ENCODE measurements at regions not wholly inside any gene's neighbourhood (a gene's known extent, or its start where the extent isn't known, plus 50 kb on each side); places are given as distances from the start of the nearest gene placed in this dataset.

DNA sequence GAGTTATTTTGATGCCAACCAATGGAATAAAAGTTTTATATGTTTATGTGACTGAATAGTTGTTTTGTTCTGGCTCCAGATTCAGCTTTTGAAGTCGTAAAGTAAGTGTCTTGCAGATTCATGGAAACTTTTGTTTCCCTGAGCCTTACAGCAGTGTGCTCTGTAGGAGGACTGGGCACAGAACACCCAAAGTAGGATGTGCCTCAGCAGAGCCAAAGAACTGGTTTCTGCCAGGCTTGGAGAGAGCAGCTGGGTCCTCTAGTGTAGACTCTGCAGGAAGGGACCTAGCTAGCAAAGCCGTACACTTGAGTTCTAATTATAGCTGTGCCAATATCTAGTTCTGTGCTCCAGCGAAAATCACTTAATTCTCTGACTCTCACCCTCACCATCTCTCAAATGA lies 261.2 kb upstream of the DNAJC19 start:
- no peak for DNase-seq (ENCODE audit: low spot score)
- H3K27ac ChIP-seq (ENCODE audit: low read depth, low read length, poor library complexity, severe bottlenecking) = no peak overlapping the region
- intact Hi-C loops (cut with micrococcal nuclease; ENCODE audit: unreplicated experiment) = no loop called here
- H3K36me3 ChIP-seq (ENCODE audit: insufficient read depth, low read length, poor library complexity, severe bottlenecking) = no peaks in the 10 kb centered on the region
- no peak for TF ChIP-seq EZH2 (IDR thresholded peaks at IDR 0.05; ENCODE audit: borderline replicate concordance, low read depth, low read length, poor library complexity, severe bottlenecking)
- TF ChIP-seq, protein P1, sequence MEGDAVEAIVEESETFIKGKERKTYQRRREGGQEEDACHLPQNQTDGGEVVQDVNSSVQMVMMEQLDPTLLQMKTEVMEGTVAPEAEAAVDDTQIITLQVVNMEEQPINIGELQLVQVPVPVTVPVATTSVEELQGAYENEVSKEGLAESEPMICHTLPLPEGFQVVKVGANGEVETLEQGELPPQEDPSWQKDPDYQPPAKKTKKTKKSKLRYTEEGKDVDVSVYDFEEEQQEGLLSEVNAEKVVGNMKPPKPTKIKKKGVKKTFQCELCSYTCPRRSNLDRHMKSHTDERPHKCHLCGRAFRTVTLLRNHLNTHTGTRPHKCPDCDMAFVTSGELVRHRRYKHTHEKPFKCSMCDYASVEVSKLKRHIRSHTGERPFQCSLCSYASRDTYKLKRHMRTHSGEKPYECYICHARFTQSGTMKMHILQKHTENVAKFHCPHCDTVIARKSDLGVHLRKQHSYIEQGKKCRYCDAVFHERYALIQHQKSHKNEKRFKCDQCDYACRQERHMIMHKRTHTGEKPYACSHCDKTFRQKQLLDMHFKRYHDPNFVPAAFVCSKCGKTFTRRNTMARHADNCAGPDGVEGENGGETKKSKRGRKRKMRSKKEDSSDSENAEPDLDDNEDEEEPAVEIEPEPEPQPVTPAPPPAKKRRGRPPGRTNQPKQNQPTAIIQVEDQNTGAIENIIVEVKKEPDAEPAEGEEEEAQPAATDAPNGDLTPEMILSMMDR (conservative IDR thresholded peaks at IDR 0.05; ENCODE audit: low read depth, low read length) = no peak
- CTCF ChIA-PET = no interaction called here
- no peaks in the 10 kb centered on the region for H3K9me3 ChIP-seq (ENCODE audit: low read depth, low read length, poor library complexity, severe bottlenecking)
- H3K4me3 ChIP-seq (ENCODE audit: low read depth, low read length, poor library complexity, severe bottlenecking) = no peak overlapping the region
- POLR2A ChIA-PET (ENCODE audit: low non-redundant PET) = interaction anchor here (0.6 kb wide), 1 partner anchor 227 kb away, joined by 13 read pairs; no protein-coding TSS in a partner anchor
- no peaks in the 10 kb centered on the region for H3K4me1 ChIP-seq (ENCODE audit: insufficient read depth, low read length, poor library complexity, severe bottlenecking)
- H3K27me3 ChIP-seq (replicated peaks; ENCODE audit: insufficient read depth, low read depth, low read length, poor library complexity) = peaks cover 26% of the 10 kb centered on the region
- no TSS peak for BruUV-seq (replicated peaks)

DNA sequence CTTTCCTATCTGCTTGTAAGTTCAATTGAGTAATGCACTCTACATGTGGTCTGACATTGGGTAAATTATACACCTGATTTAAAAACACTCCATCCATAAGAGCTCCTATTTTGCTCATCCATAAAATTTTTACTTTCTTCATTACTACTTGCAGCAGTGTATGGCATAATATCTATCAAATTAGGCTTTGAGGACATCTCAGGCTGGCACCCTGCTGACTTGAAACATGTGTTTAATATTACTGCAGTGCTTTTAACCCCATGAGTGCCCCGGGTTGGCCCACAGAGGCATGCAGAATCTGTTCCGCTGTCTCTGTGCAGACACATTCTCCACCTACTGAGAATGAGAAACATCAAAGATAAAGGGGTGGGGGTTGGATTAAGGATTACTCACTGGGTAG lies 249.9 kb upstream of the DNAJC19 start:
- Histone ChIP-seq H3K4me1 (ENCODE audit: insufficient read depth, low read length, poor library complexity, severe bottlenecking) (no peaks in the 10 kb centered on the region), H3K27me3 (replicated peaks; ENCODE audit: insufficient read depth, low read depth, low read length, poor library complexity) (peaks cover 14% of the 10 kb centered on the region), H3K9me3 (ENCODE audit: low read depth, low read length, poor library complexity, severe bottlenecking) (no peaks in the 10 kb centered on the region), H3K36me3 (ENCODE audit: insufficient read depth, low read length, poor library complexity, severe bottlenecking) (no peaks in the 10 kb centered on the region), H3K27ac (ENCODE audit: low read depth, low read length, poor library complexity, severe bottlenecking) (no peak overlapping the region), H3K4me3 (ENCODE audit: low read depth, low read length, poor library complexity, severe bottlenecking) (no peak overlapping the region)
- BruUV-seq (replicated peaks) = no TSS peak
- no peak for TF ChIP-seq EZH2 (IDR thresholded peaks at IDR 0.05; ENCODE audit: borderline replicate concordance, low read depth, low read length, poor library complexity, severe bottlenecking)
- TF ChIP-seq, protein P1 (conservative IDR thresholded peaks at IDR 0.05; ENCODE audit: low read depth, low read length) = no peak
- intact Hi-C loops (cut with micrococcal nuclease; ENCODE audit: unreplicated experiment) = no loop called here
- peak; percentile 43 for DNase-seq (ENCODE audit: low spot score)
- ChIA-PET CTCF (no interaction called here), POLR2A (ENCODE audit: low non-redundant PET) (no interaction called here)

DNA sequence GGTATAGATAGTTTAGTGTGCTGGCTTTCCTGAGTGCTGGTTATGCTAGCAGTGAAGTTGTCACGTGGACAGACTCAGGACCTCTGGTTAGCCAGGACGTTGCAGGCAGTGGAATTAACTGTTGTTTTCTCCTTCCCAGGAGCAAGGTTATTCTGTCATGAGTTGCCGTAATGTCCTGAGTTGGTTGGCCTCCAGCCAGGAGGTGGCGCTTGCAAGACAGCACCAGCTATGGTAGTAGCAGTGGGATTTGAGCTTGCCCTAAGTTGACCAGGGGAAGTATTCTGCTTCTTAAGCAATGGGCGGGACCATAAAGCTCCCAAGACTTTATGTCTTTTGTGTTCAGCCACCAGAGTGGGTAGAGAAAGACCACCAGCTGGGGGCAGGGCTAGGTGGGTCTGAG lies 240.7 kb upstream of the DNAJC19 start:
- H3K4me3 ChIP-seq (ENCODE audit: low read depth, low read length, poor library complexity, severe bottlenecking) = no peak overlapping the region
- intact Hi-C loops (cut with micrococcal nuclease; ENCODE audit: unreplicated experiment) = no loop called here
- H3K27ac ChIP-seq (ENCODE audit: low read depth, low read length, poor library complexity, severe bottlenecking) = no peak overlapping the region
- DNase-seq (ENCODE audit: low spot score) = peak; percentile 6
- TF ChIP-seq, protein P1 (conservative IDR thresholded peaks at IDR 0.05; ENCODE audit: low read depth, low read length) = no peak
- no peak for TF ChIP-seq EZH2 (IDR thresholded peaks at IDR 0.05; ENCODE audit: borderline replicate concordance, low read depth, low read length, poor library complexity, severe bottlenecking)
- CTCF ChIA-PET = no interaction called here
- POLR2A ChIA-PET (ENCODE audit: low non-redundant PET) = no interaction called here
- H3K9me3 ChIP-seq (ENCODE audit: low read depth, low read length, poor library complexity, severe bottlenecking) = no peaks in the 10 kb centered on the region
- H3K4me1 ChIP-seq (ENCODE audit: insufficient read depth, low read length, poor library complexity, severe bottlenecking) = no peaks in the 10 kb centered on the region
- no peaks in the 10 kb centered on the region for H3K36me3 ChIP-seq (ENCODE audit: insufficient read depth, low read length, poor library complexity, severe bottlenecking)
- peaks cover 23% of the 10 kb centered on the region for H3K27me3 ChIP-seq (replicated peaks; ENCODE audit: insufficient read depth, low read depth, low read length, poor library complexity)
- no TSS peak for BruUV-seq (replicated peaks)

Data from A673 (cell line).